ENCODE measurements at regions not wholly inside any gene's neighbourhood (a gene's known extent, or its start where the extent isn't known, plus 50 kb on each side); places are given as distances from the start of the nearest gene placed in this dataset.

DNA sequence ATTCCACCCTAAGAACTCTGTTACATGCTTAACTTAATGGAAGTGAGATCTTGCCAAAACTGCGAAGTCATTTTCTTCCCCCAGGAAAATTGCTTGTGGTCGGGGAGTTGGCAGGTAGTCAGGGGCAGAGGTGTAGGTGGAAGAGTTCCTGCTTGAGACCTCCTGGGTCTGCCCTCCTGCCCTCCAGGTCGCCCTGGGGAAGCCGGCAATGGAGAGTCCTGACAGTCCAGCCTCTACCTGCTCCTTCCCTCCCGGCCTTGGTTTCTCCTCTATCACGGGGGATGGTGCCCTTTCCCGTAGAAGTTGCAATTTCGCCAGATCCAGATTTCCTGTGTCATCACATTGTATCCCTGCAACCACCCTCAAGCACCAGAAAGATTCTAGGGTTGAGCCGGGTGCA is 463.8 kb downstream of the MATN1 start:
- no peak for DNase-seq

GRCh38 chr1:30258876-30259275 is 464.5 kb downstream of the MATN1 start:
- no peak for DNase-seq

DNA sequence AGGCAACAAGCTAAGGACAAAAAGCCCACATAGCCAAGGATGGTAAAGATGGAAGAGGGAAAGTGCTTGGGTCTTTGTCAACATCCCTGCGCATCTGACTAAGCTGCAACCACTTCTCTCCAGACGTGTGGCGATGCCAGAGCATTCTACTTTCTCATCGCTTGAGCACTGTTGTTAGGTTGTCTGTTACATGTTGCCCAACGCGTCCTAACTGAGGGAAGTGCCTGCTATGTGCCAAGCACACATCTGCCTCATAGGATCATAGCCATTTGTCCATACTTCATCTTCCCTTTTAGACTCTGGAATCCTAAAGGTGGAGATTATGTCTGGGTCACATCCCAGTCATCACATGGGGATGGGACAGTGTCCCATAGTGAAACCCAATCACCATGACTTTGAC is 464.9 kb downstream of the MATN1 start:
- no peak for DNase-seq

DNA sequence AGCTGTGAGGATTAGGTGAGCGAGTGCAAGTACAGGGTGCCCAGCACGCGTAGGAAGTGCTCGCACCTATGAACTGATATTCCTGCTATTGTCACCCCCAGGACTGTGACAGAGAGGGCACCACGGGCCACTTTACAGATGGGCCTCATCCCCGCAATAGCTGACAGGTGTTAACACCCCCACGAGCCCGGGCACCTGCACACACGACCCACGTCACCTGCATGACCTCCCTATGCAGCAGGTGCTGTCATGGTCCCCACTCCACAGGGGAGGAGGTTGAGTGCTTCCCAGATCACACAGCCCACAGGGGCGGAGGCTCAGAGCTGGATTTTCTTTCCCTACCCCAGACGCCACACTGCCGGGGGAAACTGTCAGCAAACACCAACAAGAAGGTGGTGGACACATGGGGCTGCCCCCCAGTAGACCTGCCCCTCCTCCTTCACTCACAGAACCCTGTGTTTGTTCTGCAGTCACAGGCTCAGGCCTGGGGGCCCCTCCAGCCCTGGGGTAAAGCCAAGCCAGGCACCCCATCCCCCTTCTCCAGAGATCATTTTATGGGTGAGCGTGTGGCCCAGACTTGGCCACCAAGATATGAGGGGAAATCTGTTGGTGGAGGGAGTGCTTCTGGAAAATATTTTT is 465.5 kb downstream of the MATN1 start:
- no peak for DNase-seq

DNA sequence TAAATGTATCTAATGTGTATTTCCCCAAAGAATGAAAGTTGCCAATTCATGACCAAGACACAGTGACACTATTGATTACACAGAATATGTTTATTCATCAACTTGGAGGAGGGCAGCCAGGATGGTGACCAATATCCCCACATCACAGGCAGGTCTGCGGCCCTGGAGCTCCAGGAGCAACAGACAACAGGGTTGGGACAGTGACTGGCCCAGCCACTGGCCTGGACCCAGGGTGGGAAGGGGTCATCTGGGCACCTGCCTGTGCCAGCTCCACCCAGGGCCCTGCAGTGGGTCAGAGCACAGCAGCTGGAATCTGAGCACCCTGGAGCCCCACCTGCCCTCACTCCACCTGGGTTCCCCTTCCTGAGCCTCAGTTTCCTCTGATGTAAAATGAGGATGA is 466.1 kb downstream of the MATN1 start:
- DNase-seq, result no peak

DNA sequence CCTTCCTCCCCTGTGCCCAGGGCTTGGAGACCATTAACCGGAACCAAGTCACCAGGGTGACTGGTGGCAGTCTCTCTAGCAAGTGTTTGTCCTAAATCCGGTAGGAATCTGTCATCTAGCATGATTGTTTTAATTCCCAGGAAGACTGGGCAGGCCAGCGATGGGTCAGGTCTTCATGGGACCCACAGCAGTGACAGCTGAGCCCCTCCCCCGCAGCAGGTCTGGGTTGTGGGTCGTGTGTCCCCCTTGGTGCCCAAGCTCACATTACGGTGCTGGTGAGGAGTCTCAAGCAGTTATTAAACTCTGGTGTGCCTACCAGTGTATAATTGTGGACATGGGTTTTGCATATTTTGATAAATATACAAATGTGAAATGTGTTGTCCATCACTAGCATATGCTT is 466.5 kb downstream of the MATN1 start:
- DNase-seq, result no peak

DNA sequence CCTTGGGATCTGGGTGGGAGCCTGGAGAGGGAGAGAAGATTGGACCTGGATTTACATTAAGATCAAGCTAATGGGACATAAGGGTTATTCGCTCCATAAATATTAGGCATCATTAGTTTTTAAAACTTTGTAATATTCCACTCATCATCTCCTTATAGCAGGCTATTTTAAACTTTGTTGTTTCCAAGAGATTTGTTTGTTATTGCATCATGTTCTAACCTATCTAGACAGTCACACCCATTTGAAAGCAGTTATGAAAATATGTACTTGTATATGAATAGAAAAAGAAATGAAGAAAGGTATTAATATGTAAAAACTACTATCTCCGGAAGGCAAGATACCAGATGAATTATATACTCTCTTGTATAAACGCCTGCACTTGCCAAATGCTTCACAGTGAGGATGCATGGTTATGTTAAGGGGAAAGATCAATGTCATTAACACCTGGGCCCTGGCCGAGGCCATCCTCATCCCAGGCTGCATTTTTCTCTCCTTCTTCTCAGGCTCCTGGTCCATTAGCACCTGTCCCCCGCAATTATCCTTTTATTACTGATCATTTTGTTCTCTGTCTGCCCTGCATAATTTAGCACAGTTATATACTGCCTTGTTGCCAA is 468.2 kb downstream of the MATN1 start:
- DNase-seq, result no peak

DNA sequence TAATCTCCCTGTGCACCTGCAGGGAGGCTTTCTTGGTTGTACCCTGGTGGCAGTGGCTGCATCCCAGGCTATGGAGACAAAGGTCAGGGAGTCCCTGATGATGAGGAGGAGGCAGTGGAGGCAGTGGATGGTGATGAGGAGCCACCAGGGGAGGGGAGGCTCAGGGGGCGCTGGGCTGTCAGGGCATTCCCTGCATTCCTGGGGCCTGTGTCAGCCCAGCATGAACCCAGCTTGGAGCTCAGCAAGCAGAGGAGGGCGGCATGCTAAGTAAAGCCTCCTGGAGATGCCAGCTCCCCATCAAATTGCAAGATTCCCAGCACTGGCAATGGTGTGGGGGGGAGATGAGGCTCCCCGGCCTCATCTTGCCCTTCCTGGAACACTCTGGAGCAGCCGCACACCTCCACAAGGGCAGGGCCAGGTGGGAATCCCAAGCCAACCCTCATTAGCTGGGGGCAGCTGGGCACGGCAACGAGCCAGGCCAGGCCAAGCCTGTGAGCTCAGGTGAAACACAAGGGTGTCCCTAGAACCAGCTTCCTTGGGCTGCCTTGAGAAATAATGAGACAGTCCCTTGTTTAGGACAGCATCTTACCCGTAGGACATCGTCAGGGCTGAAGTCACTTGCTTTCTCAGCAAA is 469.5 kb downstream of the MATN1 start:
- DNase-seq, result no peak

DNA sequence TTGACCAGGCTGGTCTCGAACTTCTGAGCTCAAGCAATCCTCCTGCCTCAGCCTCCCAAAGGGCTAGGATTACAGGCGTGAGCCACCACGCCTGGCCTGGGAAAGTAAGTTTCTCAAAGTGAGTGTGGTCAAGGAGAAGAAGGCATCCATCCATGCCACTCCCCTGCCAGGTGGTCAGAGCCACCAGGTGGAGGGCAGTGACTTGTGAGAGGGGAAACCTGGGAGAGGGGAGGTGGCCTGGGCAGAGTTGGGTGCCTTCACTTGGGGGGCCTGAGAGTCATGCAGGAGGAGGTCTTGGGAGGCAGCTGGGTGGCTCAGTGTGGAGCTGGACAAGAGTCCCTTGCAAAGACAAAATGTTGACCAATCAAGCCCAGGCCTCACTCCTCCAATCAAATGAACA is 470.0 kb downstream of the MATN1 start:
- DNase-seq, result no peak

GRCh38 chr1:30250984-30251850 is 472.2 kb downstream of the MATN1 start:
- no peak for DNase-seq

- DNase-seq, result no peak
Observed at GRCh38 chr1:30250338-30250983, 472.9 kb downstream of the MATN1 start.

DNA sequence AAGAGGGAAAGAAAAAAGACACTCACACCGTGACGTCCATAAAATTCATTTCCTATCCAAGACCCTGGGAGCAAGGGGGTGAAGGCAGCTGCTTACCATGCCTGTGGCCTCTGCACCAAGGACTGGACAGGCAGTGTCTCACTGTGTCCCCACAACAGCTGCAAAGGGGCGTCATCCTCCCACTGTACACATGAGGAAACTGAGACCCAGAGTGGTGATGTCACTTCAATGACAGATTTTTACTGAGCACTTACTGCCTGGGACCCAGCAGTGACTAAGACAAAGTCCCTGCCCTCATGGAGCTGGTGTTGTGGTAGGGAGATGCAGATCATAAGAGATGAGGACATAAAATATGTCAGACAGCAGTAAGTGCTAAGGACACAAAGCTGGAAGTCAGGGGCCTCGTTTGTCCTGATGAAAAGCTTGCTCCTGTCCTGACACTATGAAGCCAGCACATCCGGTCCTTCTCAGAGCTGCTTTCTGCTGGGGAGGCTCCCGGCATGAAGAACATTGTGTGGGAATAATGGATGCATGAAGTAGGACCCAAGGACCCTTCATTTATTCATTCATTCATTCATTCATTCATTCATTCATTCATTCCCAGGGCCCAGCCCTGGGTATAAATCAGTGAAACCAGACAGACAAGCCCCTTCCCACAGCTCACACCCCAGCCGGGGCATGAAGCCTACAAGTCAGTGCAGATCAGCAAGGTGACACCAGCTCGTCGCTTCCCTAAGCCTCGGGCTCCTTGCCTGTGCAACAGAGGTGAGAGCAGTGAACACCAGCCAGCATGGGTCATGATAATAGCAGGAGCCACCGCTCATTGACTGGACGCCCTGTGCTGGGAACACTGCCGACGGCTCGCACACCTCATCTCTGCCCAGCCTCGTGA is 473.7 kb downstream of the MATN1 start:
- DNase-seq, result no peak

DNA sequence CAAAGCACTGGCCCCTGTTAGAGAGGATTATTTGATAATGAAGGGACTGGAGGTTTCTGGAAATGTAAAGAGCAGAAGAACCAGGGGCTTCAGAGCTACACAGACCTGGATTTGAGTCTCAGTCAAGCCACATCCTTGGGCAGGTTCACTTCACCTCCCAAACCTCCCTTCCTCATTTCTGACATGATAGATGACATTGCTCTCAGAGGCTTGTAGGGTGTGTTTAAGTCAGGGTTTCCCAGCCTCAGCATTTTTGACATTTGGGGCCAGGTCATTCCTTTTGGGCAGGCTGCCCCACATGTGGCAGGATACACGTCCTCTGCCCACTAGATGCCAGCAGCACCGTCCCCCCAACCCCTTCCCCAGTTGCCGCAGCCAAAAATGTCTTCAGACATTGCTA is 474.6 kb downstream of the MATN1 start:
- no peak for DNase-seq

- no peak for DNase-seq
Observed at GRCh38 chr1:30248373-30248772, 475.0 kb downstream of the MATN1 start.

DNA sequence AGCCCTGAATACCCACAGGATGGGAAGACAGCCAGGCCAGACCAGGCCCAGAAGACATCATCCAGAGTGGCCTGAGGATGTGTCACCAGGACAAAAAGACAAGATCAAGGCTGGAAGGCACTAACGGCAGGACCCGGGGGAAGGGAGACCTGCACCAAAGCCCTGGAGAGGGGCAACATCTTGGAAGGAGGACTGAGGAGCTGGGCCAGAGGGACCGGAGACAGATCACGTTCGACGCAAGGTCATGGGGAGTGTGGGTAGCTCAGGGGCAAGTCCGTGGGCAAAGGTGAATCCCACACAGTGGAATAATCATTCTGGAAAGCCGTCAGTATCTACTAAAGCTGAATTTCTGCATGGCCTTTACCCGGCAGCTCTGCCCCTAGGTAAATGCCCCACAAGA is 478.6 kb downstream of the MATN1 start:
- no peak for DNase-seq

GRCh38 chr1:30242722-30243457 is 480.5 kb downstream of the MATN1 start:
- no peak for DNase-seq

DNA sequence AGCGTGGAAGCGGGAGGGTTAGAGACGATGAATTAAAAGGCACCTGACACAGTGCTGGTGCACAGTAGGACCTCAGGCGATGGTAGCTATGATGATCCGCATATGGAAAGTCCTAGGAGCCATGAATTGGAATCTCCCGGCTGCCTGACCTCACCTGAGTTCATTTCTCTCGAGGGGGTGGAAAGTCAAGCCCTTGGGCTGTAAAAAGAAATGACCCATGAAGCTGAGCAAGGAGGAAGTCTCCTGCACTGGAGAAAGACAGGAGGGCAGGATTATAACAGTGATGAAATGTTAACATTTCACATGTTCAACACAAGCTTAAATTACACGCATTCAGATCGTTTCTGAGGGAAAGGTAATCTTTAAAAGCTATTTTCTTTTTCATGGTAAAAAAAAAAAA is 481.2 kb downstream of the MATN1 start:
- DNase-seq, result no peak

DNA sequence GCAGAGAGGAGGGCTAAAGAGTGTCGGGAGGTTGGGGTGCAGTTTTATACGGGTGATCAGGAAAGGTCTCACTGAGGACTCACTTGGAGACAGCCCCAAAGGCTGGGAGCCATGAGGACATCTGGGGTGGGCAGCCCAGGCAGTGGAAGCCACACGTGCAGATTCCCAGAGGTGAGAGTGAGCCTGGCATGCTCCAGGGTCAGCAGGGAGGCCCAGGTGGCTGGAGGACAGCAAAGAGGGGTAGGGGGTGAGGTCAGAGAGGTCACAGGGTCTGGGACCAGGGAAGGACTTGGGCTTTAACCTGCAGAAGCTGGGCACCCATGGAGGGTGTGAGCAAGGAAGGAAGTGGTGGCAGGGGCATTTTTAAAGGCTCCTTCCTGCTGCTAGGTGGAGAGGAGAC is 481.7 kb downstream of the MATN1 start:
- DNase-seq, result no peak

GRCh38 chr1:30234091-30234490 is 489.3 kb downstream of the MATN1 start:
- no peak for DNase-seq

GRCh38 chr1:30232288-30232899 is 491.0 kb downstream of the MATN1 start:
- no peak for DNase-seq

DNA sequence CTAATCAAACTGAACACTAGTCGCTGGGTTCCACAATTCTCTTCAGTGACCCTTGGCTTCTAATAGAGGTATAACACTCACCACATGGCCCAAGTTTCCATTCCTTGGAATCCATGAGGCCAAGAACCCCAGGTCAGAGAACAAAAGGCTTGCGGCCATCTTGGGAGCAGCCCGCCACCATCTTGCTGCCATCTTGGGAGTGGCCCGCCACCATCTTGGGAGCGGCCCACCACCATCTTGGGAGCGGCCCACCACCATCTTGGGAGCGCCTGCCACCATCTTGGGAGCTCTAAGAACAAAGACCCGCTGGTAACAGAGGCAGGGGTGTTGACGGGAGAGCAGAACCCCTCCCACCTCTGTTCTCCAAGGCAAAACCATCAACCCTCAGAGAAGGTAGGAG is 493.4 kb downstream of the MATN1 start:
- no peak for DNase-seq

Data from NCI-H446 treated with DMSO at 0.1 percent for 48 hours (cell line).